T-cell (primary cell): ENCODE measurements at regions not wholly inside any gene's neighbourhood (a gene's known extent, or its start where the extent isn't known, plus 50 kb on each side); places are given as distances from the start of the nearest gene placed in this dataset.
A peak's percentile ranks its signal among the peaks of the same experiment; 100 is the strongest.

Source experiments
- ATAC-seq, 4 experiments: fragments of 200-7000 bp in 3 of 4; fragments of 150-1000 bp in 1 of 4; cut with Tn5 transposase; replicated peaks in 1 of 4; 1 replicate in 3 of 4; 2 replicates in 1 of 4; pipeline ENCODE4 v1.10.0; 2021; ENCODE audit warnings: moderate library complexity in 3 of 4, mild to moderate bottlenecking in 2 of 4, moderate number of reproducible peaks in 1 of 4
- CTCF ChIA-PET, 2 donors: fragments of 300-600 bp; sonication (Branson Sonifier 250); formaldehyde crosslinking; loops; one replicate each; lab custom pipeline; 2022; ENCODE audit warnings: antibody characterized with exemption in 2 of 2; lab: Charles Lee
- POLR2A ChIA-PET, 2 donors: fragments of 300-600 bp; sonication (Branson Sonifier 250); formaldehyde crosslinking; loops; one replicate each; lab custom pipeline; 2022; ENCODE audit warnings: antibody characterized with exemption in 2 of 2; lab: Charles Lee
- DNase-seq, 35 experiments: peaks; one replicate each; pipeline versions ENCODE4 v3.0.0 to v3.0.0-alpha.2; 2013 to 2023
- H3K27ac ChIP-seq: one replicate; pipeline ENCODE4 v1.5.1; 2013; ENCODE audit warnings: low read length
- H3K27me3 ChIP-seq, 2 experiments: replicated peaks in 1 of 2; 1 replicate in 1 of 2; 2 replicates in 1 of 2; pipeline versions ENCODE4 v1.6.1 to v1.7.0; 2013; ENCODE audit warnings: low read length in 1 of 2, mixed read lengths in 1 of 2; ENCODE audit not compliant: control insufficient read depth in 2 of 2, insufficient read depth in 2 of 2; ENCODE audit errors: extremely low read depth in 1 of 2
- H3K36me3 ChIP-seq, 2 donors: 1 replicate in 1 of 2; 2 replicates in 1 of 2; pipeline versions ENCODE4 v1.6.1 to v1.7.0; 2013; ENCODE audit warnings: low read length in 1 of 2; ENCODE audit not compliant: control insufficient read depth in 2 of 2, insufficient read depth in 1 of 2; ENCODE audit errors: extremely low read depth in 1 of 2
- H3K4me1 ChIP-seq, 2 experiments: 1 replicate in 1 of 2; 2 replicates in 1 of 2; pipeline versions ENCODE4 v1.6.1 to v1.7.0; 2013; ENCODE audit warnings: low read length in 2 of 2, mixed read lengths in 1 of 2; ENCODE audit not compliant: insufficient read depth in 2 of 2, control insufficient read depth in 1 of 2; ENCODE audit errors: extremely low read depth in 1 of 2
- H3K4me3 ChIP-seq, 2 donors: 1 replicate in 1 of 2; 2 replicates in 1 of 2; pipeline versions ENCODE4 v1.5.1 to v1.7.0; 2013; ENCODE audit warnings: mild to moderate bottlenecking in 2 of 2, low read length in 1 of 2, moderate library complexity in 1 of 2; ENCODE audit not compliant: control insufficient read depth in 1 of 2; ENCODE audit errors: extremely low read depth in 1 of 2
- H3K9me3 ChIP-seq: 2 replicates; pipeline ENCODE4 v1.7.0; 2013
- H3K27ac Mint-ChIP-seq, 2 donors: one replicate each; pipeline ENCODE4 v1.8.0; 2020 to 2021; ENCODE audit warnings: mild to moderate bottlenecking in 2 of 2, mixed read lengths in 2 of 2
- H3K27me3 Mint-ChIP-seq, 2 donors: one replicate each; pipeline ENCODE4 v1.8.0; 2021 to 2022; ENCODE audit warnings: mixed read lengths in 2 of 2
- H3K36me3 Mint-ChIP-seq: one replicate; pipeline ENCODE4 v1.8.0; 2021; ENCODE audit warnings: mixed read lengths
- H3K4me1 Mint-ChIP-seq, 3 donors: one replicate each; pipeline ENCODE4 v1.8.0; 2020 to 2022; ENCODE audit warnings: mixed read lengths in 3 of 3, mild to moderate bottlenecking in 1 of 3
- H3K4me3 Mint-ChIP-seq, 3 donors: one replicate each; pipeline ENCODE4 v1.8.0; 2020 to 2022; ENCODE audit warnings: mild to moderate bottlenecking in 3 of 3, mixed read lengths in 3 of 3, moderate library complexity in 3 of 3
- H3K9me3 Mint-ChIP-seq, 3 donors: one replicate each; pipeline ENCODE4 v1.8.0; 2020 to 2022; ENCODE audit warnings: mixed read lengths in 3 of 3
- WGBS: methylation state at CpG from one replicate; pipeline ENCODE4 v1.1.5; 2013; ENCODE audit warnings: missing lambda C conversion rate; ENCODE audit not compliant: insufficient coverage; 5-methylcytosine and 5-hydroxymethylcytosine counted together

DNA sequence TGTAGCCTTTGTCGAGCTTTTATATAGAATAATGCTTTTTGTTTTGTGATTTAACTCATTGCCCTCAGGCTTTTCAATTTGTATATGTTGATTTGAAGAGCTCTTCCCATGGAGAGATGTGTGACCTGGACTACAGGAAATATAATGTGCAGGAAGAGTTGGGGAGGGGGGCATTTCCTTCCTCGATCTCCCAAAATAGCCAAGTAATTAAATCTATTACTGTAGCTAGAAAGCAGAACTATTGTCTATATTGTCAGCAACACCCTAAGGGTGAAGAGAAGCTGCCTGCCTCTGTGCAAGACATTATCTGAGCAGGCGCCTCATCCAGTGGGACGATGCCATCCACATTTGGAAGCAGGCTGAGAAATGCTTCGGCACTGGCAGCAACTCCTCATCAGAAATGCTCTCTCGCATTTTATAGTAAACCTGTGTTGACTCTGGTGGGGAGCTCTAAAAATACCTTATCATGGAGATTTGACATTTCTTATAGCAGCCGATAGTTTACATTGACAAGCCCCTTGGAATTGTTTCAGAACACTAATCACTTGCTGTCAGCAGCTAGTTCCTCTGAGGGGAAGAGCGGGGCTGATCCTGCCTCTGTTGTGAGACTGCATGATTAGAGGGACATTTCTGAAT is 392.5 kb upstream of the RGS6 start:
- ChIA-PET CTCF (interaction anchor here (0.7 to 1.0 kb wide), 3 partner anchors 11 to 15 kb away, joined by 3 read pairs; no protein-coding TSS in a partner anchor), POLR2A (no interaction called here)
- H3K36me3 ChIP-seq, result no peaks in the 10 kb centered on the region
- DNase-seq, result no peak
- no peaks in the 10 kb centered on the region for H3K9me3 ChIP-seq
- H3K4me3 ChIP-seq, result no peak overlapping the region
- Mint-ChIP-seq H3K36me3 (no peaks in the 10 kb centered on the region), H3K4me3 (no peak overlapping the region), H3K9me3 (no peaks in the 10 kb centered on the region), H3K27ac (no peak overlapping the region), H3K27me3 (no peaks in the 10 kb centered on the region), H3K4me1 (peaks cover 37 to 45% (median 43%) of the 10 kb centered on the region in 3 donors)
- WGBS, result no CpG with 5 or more reads among the region's 8 CpGs
- H3K27ac ChIP-seq, result no peak overlapping the region
- no peaks in the 10 kb centered on the region for H3K27me3 ChIP-seq
- no peak for ATAC-seq
- H3K4me1 ChIP-seq, result peaks cover 0 to 2% of the 10 kb centered on the region in 2 experiments

DNA sequence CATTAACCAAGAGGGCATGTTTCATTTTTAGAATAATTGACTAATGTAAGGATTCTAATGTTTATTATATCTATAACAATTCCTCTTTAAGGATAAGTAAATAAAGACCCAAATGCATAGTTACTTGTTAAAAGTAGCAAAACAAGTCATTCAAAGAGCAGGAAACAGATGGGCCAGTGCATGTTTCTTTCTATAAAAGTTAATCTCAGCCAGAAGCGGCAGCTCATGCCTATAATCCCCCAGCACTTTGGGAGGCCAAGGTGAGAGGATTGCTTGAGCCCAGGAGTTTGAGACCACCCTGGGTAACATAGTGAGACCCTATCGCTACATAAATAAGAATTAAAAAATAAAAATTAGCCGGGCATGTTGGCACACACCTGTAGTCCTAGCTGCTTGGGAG is 391.0 kb upstream of the RGS6 start:
- Mint-ChIP-seq H3K4me3 (no peak overlapping the region), H3K4me1 (peaks cover 34 to 38% (median 37%) of the 10 kb centered on the region in 3 donors), H3K27me3 (no peaks in the 10 kb centered on the region), H3K36me3 (no peaks in the 10 kb centered on the region), H3K27ac (peak overlapping the region; percentile 6 to 64), H3K9me3 (no peaks in the 10 kb centered on the region)
- Histone ChIP-seq H3K27me3 (no peaks in the 10 kb centered on the region), H3K36me3 (no peaks in the 10 kb centered on the region), H3K9me3 (no peaks in the 10 kb centered on the region), H3K4me3 (no peak overlapping the region), H3K27ac (no peak overlapping the region), H3K4me1 (peaks cover 0 to 2% of the 10 kb centered on the region in 2 experiments)
- ChIA-PET POLR2A (no interaction called here), CTCF (no interaction called here)
- DNase-seq (no peak), ATAC-seq (no peak)
- no CpG with 5 or more reads among the region's 3 CpGs for WGBS

DNA sequence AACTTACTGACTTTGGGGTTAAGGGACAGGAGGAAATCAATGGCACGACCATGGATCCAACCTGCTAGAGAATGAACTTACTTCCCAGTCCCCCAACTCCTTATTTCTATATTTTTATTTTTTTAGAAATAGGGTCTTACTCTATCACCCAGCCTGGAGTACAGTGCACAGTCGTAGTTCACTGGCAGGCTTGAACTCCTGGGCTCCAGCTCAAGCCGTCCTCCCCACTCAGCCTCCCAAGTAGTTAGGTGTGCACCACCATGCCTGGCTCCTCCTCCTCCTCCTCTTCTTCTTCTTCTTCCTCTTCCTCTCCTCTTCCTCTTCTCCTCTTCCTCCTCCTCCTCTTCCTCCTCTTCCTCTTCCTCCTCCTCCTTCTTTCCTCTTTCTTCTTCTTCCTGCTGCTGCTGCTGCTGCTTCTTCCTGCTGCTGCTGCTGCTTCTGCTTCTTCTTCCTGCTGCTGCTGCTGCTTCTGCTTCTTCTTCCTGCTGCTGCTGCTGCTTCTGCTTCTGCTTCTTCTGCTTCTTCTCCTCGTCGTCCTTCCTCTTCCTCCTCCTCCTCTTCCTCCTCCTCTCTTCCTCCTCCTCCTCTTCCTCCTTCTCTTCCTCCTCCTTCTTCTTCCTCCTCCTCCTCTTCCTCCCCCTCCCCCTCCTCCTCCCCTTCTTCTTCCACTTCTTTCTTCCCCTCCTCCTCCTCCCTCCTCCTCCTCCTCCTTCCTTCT is 390.1 kb upstream of the RGS6 start:
- no peaks in the 10 kb centered on the region for H3K27me3 Mint-ChIP-seq
- Histone ChIP-seq H3K27me3 (no peaks in the 10 kb centered on the region), H3K27ac (no peak overlapping the region), H3K4me1 (peaks cover 0 to 2% of the 10 kb centered on the region in 2 experiments), H3K36me3 (no peaks in the 10 kb centered on the region), H3K9me3 (no peaks in the 10 kb centered on the region), H3K4me3 (no peak overlapping the region)
- H3K4me3 Mint-ChIP-seq, result peak overlapping the region in 1 of 3 donors; percentile 37
- no peak for ATAC-seq
- peak overlapping the region in 1 of 2 donors; percentile 31 for H3K27ac Mint-ChIP-seq
- no peaks in the 10 kb centered on the region for H3K9me3 Mint-ChIP-seq
- no peak for DNase-seq
- 49% methylated on average over 4 of the region's 5 CpGs for WGBS
- no peaks in the 10 kb centered on the region for H3K36me3 Mint-ChIP-seq
- H3K4me1 Mint-ChIP-seq, result peaks cover 33 to 37% (median 36%) of the 10 kb centered on the region in 3 donors
- POLR2A ChIA-PET, result no interaction called here
- CTCF ChIA-PET, result interaction anchor here in 1 of 2 donors (0.6 kb wide), 1 partner anchor 718 kb away, joined by 3 read pairs; no protein-coding TSS in a partner anchor

- peaks cover 3% of the 10 kb centered on the region for H3K36me3 Mint-ChIP-seq
- no peak overlapping the region for H3K27ac ChIP-seq
- peaks cover 34 to 38% (median 35%) of the 10 kb centered on the region in 3 donors for H3K4me1 Mint-ChIP-seq
- WGBS, result 100% methylated on average over 3 of the region's 6 CpGs
- ChIA-PET POLR2A (interaction anchor here (0.6 kb wide), 2 partner anchors 105 to 133 kb away, joined by 3 read pairs; no protein-coding TSS in a partner anchor), CTCF (interaction anchor here in 1 of 2 donors (0.6 kb wide), 1 partner anchor 37 kb away, joined by 7 read pairs; no protein-coding TSS in a partner anchor)
- no peak for DNase-seq
- ATAC-seq, result no peak
- no peaks in the 10 kb centered on the region for H3K27me3 Mint-ChIP-seq
- no peak overlapping the region for H3K4me3 Mint-ChIP-seq
- peaks cover 3 to 19% of the 10 kb centered on the region in 2 experiments for H3K4me1 ChIP-seq
- no peak overlapping the region for H3K27ac Mint-ChIP-seq
- no peaks in the 10 kb centered on the region for H3K36me3 ChIP-seq
- H3K27me3 ChIP-seq, result no peaks in the 10 kb centered on the region
- H3K9me3 Mint-ChIP-seq, result no peaks in the 10 kb centered on the region
- H3K9me3 ChIP-seq, result no peaks in the 10 kb centered on the region
- H3K4me3 ChIP-seq, result no peak overlapping the region
Observed at GRCh38 chr14:71549421-71550050, 382.7 kb upstream of the RGS6 start.

GRCh38 chr14:71550367-71550766 is 381.9 kb upstream of the RGS6 start:
- POLR2A ChIA-PET, result interaction anchor here (0.5 to 0.6 kb wide), 3 partner anchors 21 to 225 kb away, joined by 3 to 6 read pairs (median 5); no protein-coding TSS in a partner anchor

More at GRCh38 chr14:71550367-71550766, 381.9 kb upstream of the RGS6 start:
- 100% methylated on average over 1 of the region's 2 CpGs for WGBS
- Mint-ChIP-seq H3K9me3 (no peaks in the 10 kb centered on the region), H3K27me3 (no peaks in the 10 kb centered on the region), H3K4me1 (peaks cover 41 to 46% (median 44%) of the 10 kb centered on the region in 3 donors), H3K36me3 (peaks cover 3% of the 10 kb centered on the region), H3K27ac (no peak overlapping the region), H3K4me3 (no peak overlapping the region)
- no peak for DNase-seq
- no peak for ATAC-seq
- Histone ChIP-seq H3K4me3 (no peak overlapping the region), H3K9me3 (no peaks in the 10 kb centered on the region), H3K36me3 (no peaks in the 10 kb centered on the region), H3K27ac (no peak overlapping the region), H3K4me1 (peaks cover 3 to 28% of the 10 kb centered on the region in 2 experiments), H3K27me3 (no peaks in the 10 kb centered on the region)
- CTCF ChIA-PET, result interaction anchor here in 1 of 2 donors (0.6 kb wide), 1 partner anchor 38 kb away, joined by 7 read pairs; no protein-coding TSS in a partner anchor
